ENCODE measurements at regions not wholly inside any gene's neighbourhood (a gene's known extent, or its start where the extent isn't known, plus 50 kb on each side); places are given as distances from the start of the nearest gene placed in this dataset.
"Not testable (repeated sequence)": the region's sequence is repeated elsewhere in the genome, so short reads cannot be mapped to it uniquely, and the experiment has no call there.

DNA sequence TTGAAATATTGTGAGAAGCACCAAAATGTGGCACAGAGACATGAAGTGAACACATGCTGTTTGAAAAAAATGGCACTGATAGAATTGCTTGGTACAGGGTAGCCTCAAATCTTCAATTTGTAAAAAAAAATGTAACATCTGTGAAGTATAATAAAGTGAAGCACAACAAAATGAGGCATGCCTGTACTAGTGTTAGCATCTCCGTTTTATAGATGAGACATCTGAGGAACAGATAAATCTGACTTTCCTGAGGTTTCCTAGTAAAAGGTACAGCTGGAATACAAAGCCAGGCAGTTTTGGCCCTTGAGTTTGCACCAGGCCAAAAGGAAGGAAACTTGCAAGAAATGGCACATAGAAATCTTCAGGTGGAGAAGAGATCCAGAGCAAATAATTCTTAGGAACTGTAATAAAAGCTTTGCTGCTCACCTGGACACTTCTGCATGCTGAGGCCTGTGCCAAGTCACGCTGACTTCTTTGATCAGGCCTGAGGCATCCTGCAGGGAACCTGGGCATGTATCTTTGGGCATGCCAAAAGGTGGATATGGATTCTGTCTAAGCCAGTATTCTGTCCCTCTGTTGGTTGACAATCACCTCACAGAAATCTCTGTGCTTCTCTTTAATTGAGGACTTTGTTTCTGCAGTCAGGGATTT, 251.5 kb upstream of the PLPP4 start:
- TF ChIP-seq, protein P1, sequence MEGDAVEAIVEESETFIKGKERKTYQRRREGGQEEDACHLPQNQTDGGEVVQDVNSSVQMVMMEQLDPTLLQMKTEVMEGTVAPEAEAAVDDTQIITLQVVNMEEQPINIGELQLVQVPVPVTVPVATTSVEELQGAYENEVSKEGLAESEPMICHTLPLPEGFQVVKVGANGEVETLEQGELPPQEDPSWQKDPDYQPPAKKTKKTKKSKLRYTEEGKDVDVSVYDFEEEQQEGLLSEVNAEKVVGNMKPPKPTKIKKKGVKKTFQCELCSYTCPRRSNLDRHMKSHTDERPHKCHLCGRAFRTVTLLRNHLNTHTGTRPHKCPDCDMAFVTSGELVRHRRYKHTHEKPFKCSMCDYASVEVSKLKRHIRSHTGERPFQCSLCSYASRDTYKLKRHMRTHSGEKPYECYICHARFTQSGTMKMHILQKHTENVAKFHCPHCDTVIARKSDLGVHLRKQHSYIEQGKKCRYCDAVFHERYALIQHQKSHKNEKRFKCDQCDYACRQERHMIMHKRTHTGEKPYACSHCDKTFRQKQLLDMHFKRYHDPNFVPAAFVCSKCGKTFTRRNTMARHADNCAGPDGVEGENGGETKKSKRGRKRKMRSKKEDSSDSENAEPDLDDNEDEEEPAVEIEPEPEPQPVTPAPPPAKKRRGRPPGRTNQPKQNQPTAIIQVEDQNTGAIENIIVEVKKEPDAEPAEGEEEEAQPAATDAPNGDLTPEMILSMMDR (IDR thresholded peaks at IDR 0.05; ENCODE audit: insufficient read depth, low read length, missing control alignments), result no peak
- DNase-seq (ENCODE audit: low read depth, low spot score), result no peak
- H3K4me3 ChIP-seq (ENCODE audit: low read depth, low read length), result no peak overlapping the region
- POLR2A ChIA-PET, result no interaction called here
- CTCF ChIA-PET, result no interaction called here

DNA sequence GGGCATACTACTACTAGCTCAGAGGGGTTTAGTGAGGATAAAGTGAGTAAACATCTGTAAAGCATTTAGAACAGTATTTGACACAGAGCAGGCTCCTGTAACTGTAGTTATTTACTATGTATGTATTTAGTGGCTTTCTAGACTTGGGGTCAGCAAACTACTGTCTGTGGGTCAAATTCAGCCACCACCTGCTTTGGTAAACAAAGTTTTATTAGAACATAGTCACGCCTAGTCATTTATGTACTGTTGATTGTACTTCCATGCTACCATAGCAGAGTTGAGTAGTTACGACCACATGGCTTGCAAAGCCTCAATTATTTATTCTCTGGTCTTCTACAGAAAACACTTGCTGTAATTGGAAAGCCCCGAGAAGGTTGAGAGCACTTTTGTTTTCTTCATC, 248.5 kb upstream of the PLPP4 start:
- ChIA-PET POLR2A (no interaction called here), CTCF (no interaction called here)

DNA sequence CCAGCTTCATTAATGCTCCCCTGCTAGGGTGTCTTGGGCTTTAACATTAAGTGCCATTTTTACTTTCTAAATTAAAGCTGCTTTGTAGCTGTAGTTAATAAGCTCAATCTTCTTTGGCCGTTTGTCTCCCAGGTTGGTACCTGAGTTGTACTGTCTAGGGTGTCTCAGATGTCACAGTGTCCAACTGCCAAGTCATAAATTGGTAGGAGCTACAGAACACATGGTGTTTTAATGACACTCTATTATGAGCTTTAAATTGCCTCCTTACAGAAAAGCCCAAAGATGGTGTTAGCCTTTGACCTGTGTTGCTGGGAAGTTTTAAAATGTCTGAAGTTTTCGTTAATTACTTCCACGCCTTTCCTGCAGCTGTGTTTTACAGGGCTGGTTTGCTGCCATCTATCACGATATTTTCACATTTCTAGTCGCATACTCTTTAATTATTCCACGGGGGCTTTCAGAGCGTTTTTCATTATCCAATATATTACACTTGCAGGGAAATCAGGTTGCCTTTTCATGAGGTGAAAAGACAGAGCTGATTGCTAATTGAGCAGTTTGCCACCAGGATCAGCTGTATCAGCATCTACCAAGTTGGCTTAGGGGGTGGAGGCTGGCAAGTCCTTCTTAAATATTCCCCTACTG, 247.8 kb upstream of the PLPP4 start:
- DNase-seq (ENCODE audit: low read depth, low spot score), result no peak
- no peak overlapping the region for H3K4me3 ChIP-seq (ENCODE audit: low read depth, low read length)
- POLR2A ChIA-PET, result no interaction called here
- TF ChIP-seq, protein P1 (IDR thresholded peaks at IDR 0.05; ENCODE audit: insufficient read depth, low read length, missing control alignments), result no peak
- CTCF ChIA-PET, result no interaction called here

More for the DNA sequence above, 248.5 kb upstream of the PLPP4 start:
- no peak overlapping the region for H3K4me3 ChIP-seq (ENCODE audit: low read depth, low read length)
- no peak for DNase-seq (ENCODE audit: low read depth, low spot score)
- TF ChIP-seq, protein P1 (IDR thresholded peaks at IDR 0.05; ENCODE audit: insufficient read depth, low read length, missing control alignments), result no peak

DNA sequence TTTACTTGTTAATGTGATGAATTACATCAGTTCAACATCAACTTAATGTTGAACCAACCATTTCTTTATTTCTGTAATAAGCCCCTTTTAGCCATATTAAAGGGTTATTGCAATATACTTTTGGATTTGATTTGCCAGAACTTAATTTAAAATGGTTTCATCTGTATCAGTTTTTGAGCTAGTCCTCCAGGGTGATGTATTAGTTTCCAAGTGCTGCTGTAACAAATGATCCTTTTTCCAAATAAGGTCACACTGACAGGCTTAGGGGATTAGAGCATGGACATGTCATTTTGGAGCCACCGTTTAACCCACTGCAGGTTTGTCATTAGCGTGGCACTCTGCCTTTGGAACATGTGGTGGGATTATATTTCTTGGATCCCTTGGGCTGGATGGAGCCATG, 244.8 kb upstream of the PLPP4 start:
- ChIA-PET CTCF (interaction anchor here (0.6 kb wide), 1 partner anchor 240 kb away, joined by 3 read pairs; no protein-coding TSS in a partner anchor), POLR2A (no interaction called here)
- DNase-seq (ENCODE audit: low read depth, low spot score), result no peak
- no peak overlapping the region for H3K4me3 ChIP-seq (ENCODE audit: low read depth, low read length)
- TF ChIP-seq, protein P1 (IDR thresholded peaks at IDR 0.05; ENCODE audit: insufficient read depth, low read length, missing control alignments), result no peak

DNA sequence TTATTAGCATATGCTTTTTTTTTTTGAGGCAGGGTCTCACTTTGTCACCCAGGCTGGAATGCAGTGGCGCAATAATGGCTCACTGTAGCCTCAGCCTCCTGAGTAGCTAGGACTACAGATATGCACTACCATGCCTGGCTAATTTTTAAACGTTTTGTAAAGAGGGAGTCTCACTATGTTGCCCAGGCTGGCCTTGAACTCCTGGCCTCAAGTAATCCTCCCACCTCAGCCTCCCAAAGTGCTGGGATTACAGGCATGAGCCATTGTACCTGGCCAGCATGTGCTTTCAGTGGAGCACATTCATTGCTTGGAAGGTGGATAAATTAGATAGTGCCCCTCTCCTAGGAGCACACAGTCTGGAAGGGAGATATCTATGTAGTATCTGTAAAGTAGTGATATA, 243.7 kb upstream of the PLPP4 start:
- DNase-seq (ENCODE audit: low read depth, low spot score); H3K4me3 ChIP-seq (ENCODE audit: low read depth, low read length); POLR2A ChIA-PET; CTCF ChIA-PET: not testable (repeated sequence)

DNA sequence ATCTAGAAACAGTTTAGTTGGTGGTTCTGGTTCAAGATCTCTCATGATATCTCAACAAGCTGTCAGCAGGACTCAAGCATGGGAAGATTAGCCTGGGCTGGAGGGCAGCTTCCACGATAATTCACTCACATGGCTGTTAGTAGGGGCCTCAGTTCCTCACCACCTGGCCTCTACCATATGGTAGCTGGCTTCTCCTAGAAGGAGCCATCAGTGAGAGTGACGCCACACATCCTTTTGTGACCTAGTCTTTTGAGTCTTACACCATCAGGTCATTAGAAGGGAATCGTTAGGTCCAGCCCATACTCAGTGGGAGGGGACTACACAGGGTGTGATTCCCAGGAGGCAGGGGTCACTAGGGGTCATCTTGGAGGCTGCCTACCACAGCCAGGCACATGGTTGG, 239.3 kb upstream of the PLPP4 start:
- TF ChIP-seq, protein P1 (IDR thresholded peaks at IDR 0.05; ENCODE audit: insufficient read depth, low read length, missing control alignments), result no peak
- DNase-seq (ENCODE audit: low read depth, low spot score), result no peak
- CTCF ChIA-PET, result no interaction called here
- POLR2A ChIA-PET, result no interaction called here
- H3K4me3 ChIP-seq (ENCODE audit: low read depth, low read length), result no peak overlapping the region
